Vagina (tissue), 2 donors: ENCODE measurements at regions not wholly inside any gene's neighbourhood (a gene's known extent, or its start where the extent isn't known, plus 50 kb on each side); places are given as distances from the start of the nearest gene placed in this dataset.

Experiments used
- CTCF ChIP-seq, 3 experiments: fragments of 450-650 bp in 2 of 3; fragments of 200-600 bp in 1 of 3; sonication (generic) in 1 of 3; IDR thresholded peaks; one replicate each; pipeline ENCODE4 v1.5.1; 2017 to 2019; ENCODE audit warnings: antibody characterized with exemption in 3 of 3, mild to moderate bottlenecking in 2 of 3, moderate library complexity in 2 of 3
- POLR2A ChIP-seq, 2 donors: fragments of 450-650 bp; IDR thresholded peaks; one replicate each; pipeline ENCODE4 v1.6.1; 2017; ENCODE audit warnings: antibody characterized with exemption in 2 of 2, mild to moderate bottlenecking in 2 of 2, moderate library complexity in 2 of 2
- POLR2AphosphoS5 ChIP-seq, 2 donors: sonication (generic); formaldehyde crosslinking; IDR thresholded peaks; one replicate each; pipeline ENCODE4 v1.9.0; 2017; ENCODE audit warnings: antibody characterized with exemption in 2 of 2, mild to moderate bottlenecking in 2 of 2, low read depth in 1 of 2; ENCODE audit not compliant: insufficient read depth in 1 of 2

DNA sequence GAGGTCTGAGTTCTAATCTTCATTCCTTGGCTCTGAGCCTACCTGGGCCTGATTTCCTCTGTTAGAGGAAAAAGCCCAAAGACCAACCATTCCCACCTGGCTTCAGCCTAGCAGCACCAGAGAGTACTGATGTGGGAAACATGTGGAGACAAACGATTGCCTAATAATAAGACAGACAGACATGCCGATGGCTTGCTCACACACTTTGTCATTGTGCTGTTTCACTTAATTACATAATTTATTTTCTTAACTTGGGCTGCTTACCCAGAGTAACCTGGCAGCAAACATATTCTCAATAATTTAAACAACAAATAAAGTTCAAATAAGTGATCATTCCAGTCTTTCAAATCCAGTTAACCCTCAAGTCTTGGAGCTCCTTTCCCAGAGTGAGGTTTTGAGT is 83.4 kb downstream of the MAF start:
- no peak for TF ChIP-seq CTCF (IDR thresholded peaks at IDR 0.05)
- no peak for TF ChIP-seq POLR2A (IDR thresholded peaks at IDR 0.05)
- TF ChIP-seq POLR2AphosphoS5 (IDR thresholded peaks at IDR 0.05; ENCODE audit: insufficient read depth in 1 of 2, low read depth in 1 of 2) = no peak
